DOHH2 (cell line): ENCODE measurements at regions not wholly inside any gene's neighbourhood (a gene's known extent, or its start where the extent isn't known, plus 50 kb on each side); places are given as distances from the start of the nearest gene placed in this dataset.

Experiments
- EZH2phosphoT487 ChIP-seq: fragments of 200-600 bp; sonication (generic); IDR thresholded peaks from 2 replicates; pipeline ENCODE4 v1.6.1; 2017; ENCODE audit warnings: borderline replicate concordance, mild to moderate bottlenecking, antibody characterized with exemption, low read length, moderate library complexity, mixed read lengths
- TF ChIP-seq, protein P1 (sequence below): fragments of 200-600 bp; sonication (generic); IDR thresholded peaks from one replicate; pipeline ENCODE4 v1.5.1; 2014; ENCODE audit warnings: antibody characterized with exemption, mild to moderate bottlenecking, low read depth, low read length; ENCODE audit not compliant: poor library complexity, severe bottlenecking

DNA sequence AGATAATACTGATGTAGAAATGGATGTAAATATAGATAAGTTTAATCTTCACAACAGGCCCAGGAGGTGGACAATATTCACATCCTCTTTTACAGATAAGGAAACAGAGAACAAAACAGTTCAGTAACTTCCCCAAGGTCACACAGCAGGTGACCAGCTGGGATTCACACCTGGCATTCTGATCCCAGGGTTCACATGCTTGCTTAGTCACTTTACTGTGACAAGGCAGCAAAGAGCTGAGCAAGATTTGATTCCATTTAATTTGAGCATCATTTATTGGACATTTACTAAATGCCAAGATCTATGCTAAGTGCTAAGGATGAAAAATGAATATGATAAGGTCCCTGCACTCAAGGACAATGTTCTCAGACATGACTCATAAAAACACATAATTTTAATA, 94.1 kb upstream of the STARD13 start:
- TF ChIP-seq, protein P1, sequence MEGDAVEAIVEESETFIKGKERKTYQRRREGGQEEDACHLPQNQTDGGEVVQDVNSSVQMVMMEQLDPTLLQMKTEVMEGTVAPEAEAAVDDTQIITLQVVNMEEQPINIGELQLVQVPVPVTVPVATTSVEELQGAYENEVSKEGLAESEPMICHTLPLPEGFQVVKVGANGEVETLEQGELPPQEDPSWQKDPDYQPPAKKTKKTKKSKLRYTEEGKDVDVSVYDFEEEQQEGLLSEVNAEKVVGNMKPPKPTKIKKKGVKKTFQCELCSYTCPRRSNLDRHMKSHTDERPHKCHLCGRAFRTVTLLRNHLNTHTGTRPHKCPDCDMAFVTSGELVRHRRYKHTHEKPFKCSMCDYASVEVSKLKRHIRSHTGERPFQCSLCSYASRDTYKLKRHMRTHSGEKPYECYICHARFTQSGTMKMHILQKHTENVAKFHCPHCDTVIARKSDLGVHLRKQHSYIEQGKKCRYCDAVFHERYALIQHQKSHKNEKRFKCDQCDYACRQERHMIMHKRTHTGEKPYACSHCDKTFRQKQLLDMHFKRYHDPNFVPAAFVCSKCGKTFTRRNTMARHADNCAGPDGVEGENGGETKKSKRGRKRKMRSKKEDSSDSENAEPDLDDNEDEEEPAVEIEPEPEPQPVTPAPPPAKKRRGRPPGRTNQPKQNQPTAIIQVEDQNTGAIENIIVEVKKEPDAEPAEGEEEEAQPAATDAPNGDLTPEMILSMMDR = no peak
- TF ChIP-seq EZH2phosphoT487 = no peak
